ENCODE measurements at regions not wholly inside any gene's neighbourhood (a gene's known extent, or its start where the extent isn't known, plus 50 kb on each side); places are given as distances from the start of the nearest gene placed in this dataset.

GRCh38 chr11:131121426-131122333 is 205.4 kb upstream of the SNX19 start:
- no peak for DNase-seq

- DNase-seq, result no peak
Observed at GRCh38 chr11:131122448-131122847, 206.2 kb upstream of the SNX19 start.

GRCh38 chr11:131129474-131129873 is 213.2 kb upstream of the SNX19 start:
- DNase-seq, result no peak

GRCh38 chr11:131135611-131136010 is 219.3 kb upstream of the SNX19 start:
- no peak for DNase-seq

- DNase-seq, result no peak
Observed at GRCh38 chr11:131136486-131136885, 220.2 kb upstream of the SNX19 start.

- DNase-seq, result no peak
Observed at GRCh38 chr11:131137046-131137445, 220.8 kb upstream of the SNX19 start.

- no peak for DNase-seq
Observed at GRCh38 chr11:131138731-131139130, 222.5 kb upstream of the SNX19 start.

GRCh38 chr11:131145791-131146190 is 224.6 kb upstream of the NTM start:
- DNase-seq, result no peak

GRCh38 chr11:131146827-131147490 is 223.5 kb upstream of the NTM start:
- DNase-seq, result peak in 1 of 3 experiments; percentile 16

- DNase-seq, result no peak
Observed at GRCh38 chr11:131154351-131154750, 216.1 kb upstream of the NTM start.

- no peak for DNase-seq
Observed at GRCh38 chr11:131157678-131158077, 212.7 kb upstream of the NTM start.

- DNase-seq, result no peak
Observed at GRCh38 chr11:131160846-131161245, 209.6 kb upstream of the NTM start.

GRCh38 chr11:131163613-131164012 is 206.8 kb upstream of the NTM start:
- DNase-seq, result no peak

- no peak for DNase-seq
Observed at GRCh38 chr11:131165036-131165435, 205.4 kb upstream of the NTM start.

GRCh38 chr11:131168839-131169713 is 201.3 kb upstream of the NTM start:
- DNase-seq, result no peak

- no peak for DNase-seq
Observed at GRCh38 chr11:131172011-131172410, 198.4 kb upstream of the NTM start.

- no peak for DNase-seq
Observed at GRCh38 chr11:131178020-131178419, 192.4 kb upstream of the NTM start.

GRCh38 chr11:131178596-131178995 is 191.8 kb upstream of the NTM start:
- no peak for DNase-seq

- no peak for DNase-seq
Observed at GRCh38 chr11:131179836-131180235, 190.6 kb upstream of the NTM start.

GRCh38 chr11:131185915-131186314 is 184.5 kb upstream of the NTM start:
- DNase-seq, result no peak

- DNase-seq, result no peak
Observed at GRCh38 chr11:131186629-131187101, 183.8 kb upstream of the NTM start.

GRCh38 chr11:131190446-131190845 is 180.0 kb upstream of the NTM start:
- DNase-seq, result no peak

GRCh38 chr11:131191606-131192005 is 178.8 kb upstream of the NTM start:
- no peak for DNase-seq
